Panc1 (cell line): ENCODE measurements at regions not wholly inside any gene's neighbourhood (a gene's known extent, or its start where the extent isn't known, plus 50 kb on each side); places are given as distances from the start of the nearest gene placed in this dataset.

Source experiments
- ATAC-seq: fragments of 200-7000 bp; cut with Tn5 transposase; 2 replicates; pipeline ENCODE4 v1.9.1; 2020; ENCODE audit warnings: mild to moderate bottlenecking, moderate library complexity
- BruUV-seq: library from RNA; stranded (reverse); fragments of 400-500 nt; replicated peaks from 2 replicates; lab custom pipeline; 2021; lab: Mats Ljungman, UMichigan
- CTCF ChIA-PET: fragments of 300-600 bp; sonication (Branson Sonifier 250); formaldehyde crosslinking; loops from one replicate; lab custom pipeline; 2022; ENCODE audit warnings: antibody characterized with exemption; lab: Charles Lee
- POLR2A ChIA-PET: fragments of 300-600 bp; sonication (Branson Sonifier 250); formaldehyde crosslinking; loops from one replicate; lab custom pipeline; 2022; ENCODE audit warnings: antibody characterized with exemption; lab: Charles Lee
- DNase-seq: peaks from one replicate; pipeline ENCODE4 v3.0.0-alpha.2; 2010; ENCODE audit warnings: low read depth, low spot score
- H3K27ac ChIP-seq: 2 replicates; pipeline ENCODE4 v1.5.1; 2011; ENCODE audit warnings: mild to moderate bottlenecking, low read length, inconsistent platforms
- H3K27me3 ChIP-seq: fragments of 200-500 bp; sonication (Bioruptor generic); 2 replicates; pipeline ENCODE4 v1.6.0; 2014; ENCODE audit warnings: low read length, inconsistent platforms; ENCODE audit not compliant: control insufficient read depth, insufficient read depth
- H3K36me3 ChIP-seq: fragments of 200-500 bp; sonication (Bioruptor generic); 2 replicates; pipeline ENCODE4 v1.5.1; 2014; ENCODE audit warnings: inconsistent platforms, mild to moderate bottlenecking, low read length, moderate library complexity; ENCODE audit not compliant: control insufficient read depth, insufficient read depth
- H3K4me1 ChIP-seq: 2 replicates; pipeline ENCODE4 v1.5.1; 2011; ENCODE audit warnings: inconsistent platforms, mild to moderate bottlenecking, low read length, moderate library complexity; ENCODE audit not compliant: control insufficient read depth, insufficient read depth
- H3K4me3 ChIP-seq, 2 experiments: 2 replicates each; pipeline ENCODE4 v1.5.1; 2011 to 2012; ENCODE audit warnings: low read depth in 2 of 2, low read length in 2 of 2, mild to moderate bottlenecking in 2 of 2, inconsistent platforms in 1 of 2, moderate library complexity in 1 of 2
- H3K9me3 ChIP-seq: fragments of 200-500 bp; sonication (Bioruptor generic); 2 replicates; pipeline ENCODE4 v1.5.1; 2014; ENCODE audit warnings: low read depth, mild to moderate bottlenecking, inconsistent platforms, low read length, moderate library complexity; ENCODE audit not compliant: control insufficient read depth, insufficient read depth
- CTCF ChIP-seq: fragments of 450-650 bp; IDR thresholded peaks from 2 replicates; pipeline ENCODE4 v1.5.1; 2017; ENCODE audit warnings: mild to moderate bottlenecking
- POLR2AphosphoS5 ChIP-seq: IDR thresholded peaks from 2 replicates; pipeline ENCODE4 v1.6.1; 2012; ENCODE audit warnings: mild to moderate bottlenecking, low read depth, low read length, moderate library complexity
- SIN3A ChIP-seq: IDR thresholded peaks from 2 replicates; pipeline ENCODE4 v1.6.1; 2012; ENCODE audit warnings: low read depth, mild to moderate bottlenecking, low read length, moderate library complexity, borderline replicate concordance; ENCODE audit not compliant: insufficient read depth
- TCF7L2 ChIP-seq: IDR thresholded peaks from 2 replicates; pipeline ENCODE4 v1.6.1; 2011; ENCODE audit warnings: mild to moderate bottlenecking, low read depth, low read length, inconsistent platforms
- in situ Hi-C: cut with HindIII; loops from 2 replicates; pipeline ENCODE4 v1.10.0; 2016; ENCODE audit warnings: low sequenced_read_pairs, low pct_unique_long_range_greater_than_20kb
- intact Hi-C: fragments of 100-400 bp; cut with micrococcal nuclease; formaldehyde crosslinking; loops from one replicate; pipeline ENCODE4 v1.10.0; 2022; ENCODE audit not compliant: unreplicated experiment
- TF ChIP-seq, protein P1 (sequence below), 2 experiments: IDR thresholded peaks; 2 replicates each; pipeline ENCODE4 v1.6.1; 2011 to 2012; ENCODE audit warnings: low read depth in 2 of 2, control low read depth in 1 of 2, low read length in 1 of 2, mild to moderate bottlenecking in 1 of 2, moderate library complexity in 1 of 2; ENCODE audit not compliant: insufficient read depth in 1 of 2

GRCh38 chr13:50584856-50585580 is 258.5 kb downstream of the DLEU7 start:
- BruUV-seq, result no TSS peak
- ATAC-seq, result no peak
- H3K4me3 ChIP-seq, result no peak overlapping the region
- no peaks in the 10 kb centered on the region for H3K27me3 ChIP-seq
- CTCF ChIA-PET, result no interaction called here
- POLR2A ChIA-PET, result no interaction called here
- TF ChIP-seq SIN3A, result no peak
- TF ChIP-seq, protein P1, sequence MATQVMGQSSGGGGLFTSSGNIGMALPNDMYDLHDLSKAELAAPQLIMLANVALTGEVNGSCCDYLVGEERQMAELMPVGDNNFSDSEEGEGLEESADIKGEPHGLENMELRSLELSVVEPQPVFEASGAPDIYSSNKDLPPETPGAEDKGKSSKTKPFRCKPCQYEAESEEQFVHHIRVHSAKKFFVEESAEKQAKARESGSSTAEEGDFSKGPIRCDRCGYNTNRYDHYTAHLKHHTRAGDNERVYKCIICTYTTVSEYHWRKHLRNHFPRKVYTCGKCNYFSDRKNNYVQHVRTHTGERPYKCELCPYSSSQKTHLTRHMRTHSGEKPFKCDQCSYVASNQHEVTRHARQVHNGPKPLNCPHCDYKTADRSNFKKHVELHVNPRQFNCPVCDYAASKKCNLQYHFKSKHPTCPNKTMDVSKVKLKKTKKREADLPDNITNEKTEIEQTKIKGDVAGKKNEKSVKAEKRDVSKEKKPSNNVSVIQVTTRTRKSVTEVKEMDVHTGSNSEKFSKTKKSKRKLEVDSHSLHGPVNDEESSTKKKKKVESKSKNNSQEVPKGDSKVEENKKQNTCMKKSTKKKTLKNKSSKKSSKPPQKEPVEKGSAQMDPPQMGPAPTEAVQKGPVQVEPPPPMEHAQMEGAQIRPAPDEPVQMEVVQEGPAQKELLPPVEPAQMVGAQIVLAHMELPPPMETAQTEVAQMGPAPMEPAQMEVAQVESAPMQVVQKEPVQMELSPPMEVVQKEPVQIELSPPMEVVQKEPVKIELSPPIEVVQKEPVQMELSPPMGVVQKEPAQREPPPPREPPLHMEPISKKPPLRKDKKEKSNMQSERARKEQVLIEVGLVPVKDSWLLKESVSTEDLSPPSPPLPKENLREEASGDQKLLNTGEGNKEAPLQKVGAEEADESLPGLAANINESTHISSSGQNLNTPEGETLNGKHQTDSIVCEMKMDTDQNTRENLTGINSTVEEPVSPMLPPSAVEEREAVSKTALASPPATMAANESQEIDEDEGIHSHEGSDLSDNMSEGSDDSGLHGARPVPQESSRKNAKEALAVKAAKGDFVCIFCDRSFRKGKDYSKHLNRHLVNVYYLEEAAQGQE (IDR thresholded peaks at IDR 0.05; ENCODE audit: insufficient read depth in 1 of 2, low read depth in 2 of 2, low read length in 1 of 2), result no peak
- TF ChIP-seq CTCF, result no peak
- no peak for TF ChIP-seq POLR2AphosphoS5
- TF ChIP-seq TCF7L2, result no peak
- intact Hi-C loops, result no loop called here
- DNase-seq, result no peak
- no peak overlapping the region for H3K27ac ChIP-seq
- H3K9me3 ChIP-seq, result no peaks in the 10 kb centered on the region
- peaks cover 7% of the 10 kb centered on the region; the same call in 1 of the 2 replicates for H3K4me1 ChIP-seq
- in situ Hi-C loops, result no loop called here
- no peaks in the 10 kb centered on the region for H3K36me3 ChIP-seq

GRCh38 chr13:50585674-50586413 is 257.6 kb downstream of the DLEU7 start:
- TF ChIP-seq SIN3A (no peak), POLR2AphosphoS5 (no peak), CTCF (no peak)
- TF ChIP-seq, protein P1 (IDR thresholded peaks at IDR 0.05; ENCODE audit: insufficient read depth in 1 of 2, low read depth in 2 of 2, low read length in 1 of 2), result no peak
- ATAC-seq (no peak), DNase-seq (no peak)
- Histone ChIP-seq H3K4me1 (peaks cover 7% of the 10 kb centered on the region; the same call in 1 of the 2 replicates), H3K27ac (no peak overlapping the region), H3K27me3 (no peaks in the 10 kb centered on the region), H3K4me3 (no peak overlapping the region), H3K9me3 (no peaks in the 10 kb centered on the region), H3K36me3 (no peaks in the 10 kb centered on the region)
- no TSS peak for BruUV-seq
- POLR2A ChIA-PET, result no interaction called here
- CTCF ChIA-PET, result no interaction called here
- intact Hi-C loops, result no loop called here
- in situ Hi-C loops, result no loop called here
